Activated CD4-positive, CD25-positive, alpha-beta regulatory T cell treated with anti-CD3 and anti-CD28 coated beads, Interleukin-2, amount 50 U/mL, for 24 hours (primary cell): ENCODE measurements at regions not wholly inside any gene's neighbourhood (a gene's known extent, or its start where the extent isn't known, plus 50 kb on each side); places are given as distances from the start of the nearest gene placed in this dataset.
"Not testable (repeated sequence)": the region's sequence is repeated elsewhere in the genome, so short reads cannot be mapped to it uniquely, and the experiment has no call there.

Source experiments
- ATAC-seq, 2 donors: fragments of 150-1000 bp; cut with Tn5 transposase; one replicate each; pipeline ENCODE4 v1.10.0; 2021; ENCODE audit warnings: mild to moderate bottlenecking in 1 of 2, moderate library complexity in 1 of 2

DNA sequence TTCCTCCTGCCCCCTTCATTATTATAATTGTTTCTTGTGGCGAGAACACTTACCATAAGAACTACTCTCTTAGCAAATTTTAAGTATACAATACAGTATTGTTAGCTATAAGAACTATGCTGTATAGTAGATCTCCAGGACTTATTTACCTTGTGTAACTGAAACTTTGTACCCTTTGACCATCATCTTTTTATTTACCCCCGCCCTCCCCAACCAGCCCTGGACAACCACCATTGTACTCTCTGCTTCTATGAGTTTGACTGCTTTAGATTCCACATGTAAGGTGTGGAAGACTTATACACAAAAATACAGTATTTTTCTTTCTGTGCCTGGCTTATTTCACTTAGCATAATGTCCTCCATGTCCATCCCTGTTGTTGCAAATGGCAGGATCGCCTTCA lies 161.1 kb downstream of the PHF8 start:
- ATAC-seq: no peak

DNA sequence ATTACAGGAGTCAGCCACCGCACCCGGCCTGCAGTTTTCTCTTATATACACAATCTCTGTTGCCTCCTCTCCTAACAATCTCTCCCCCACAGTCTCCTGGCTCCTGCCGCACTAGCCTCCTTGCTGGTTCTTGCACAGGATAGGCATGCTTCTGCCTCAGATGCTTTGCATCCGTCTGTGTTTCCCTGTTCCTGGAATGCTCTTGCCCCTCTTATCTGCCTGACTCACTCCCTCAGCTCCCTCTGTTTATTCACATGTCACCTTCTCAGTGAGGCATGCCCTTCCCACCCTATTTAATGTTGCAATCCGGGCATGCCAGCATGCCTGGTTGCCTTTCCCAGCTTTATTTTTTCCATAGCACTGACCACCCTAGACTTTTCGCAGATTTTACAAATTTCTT lies 161.9 kb downstream of the PHF8 start:
- ATAC-seq: no peak

DNA sequence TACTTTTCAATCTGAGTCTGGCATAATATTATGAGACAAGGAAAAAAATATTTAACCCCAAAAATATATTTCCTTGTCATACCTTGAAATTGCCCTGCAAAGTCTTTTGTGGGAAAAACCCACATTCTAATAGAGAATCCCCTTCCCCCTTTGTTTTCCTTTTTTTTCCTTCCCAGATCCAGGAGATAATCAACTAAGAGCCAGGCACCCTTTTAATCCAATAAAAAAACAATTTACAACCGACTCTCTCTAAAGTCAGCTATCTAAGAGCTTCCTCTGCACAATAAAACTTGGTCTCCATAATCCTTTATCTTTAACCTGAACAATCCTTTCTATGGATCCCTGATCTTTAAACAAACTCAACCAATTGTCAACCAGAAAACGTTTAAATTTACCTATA lies 163.5 kb downstream of the PHF8 start:
- ATAC-seq: not testable (repeated sequence)

DNA sequence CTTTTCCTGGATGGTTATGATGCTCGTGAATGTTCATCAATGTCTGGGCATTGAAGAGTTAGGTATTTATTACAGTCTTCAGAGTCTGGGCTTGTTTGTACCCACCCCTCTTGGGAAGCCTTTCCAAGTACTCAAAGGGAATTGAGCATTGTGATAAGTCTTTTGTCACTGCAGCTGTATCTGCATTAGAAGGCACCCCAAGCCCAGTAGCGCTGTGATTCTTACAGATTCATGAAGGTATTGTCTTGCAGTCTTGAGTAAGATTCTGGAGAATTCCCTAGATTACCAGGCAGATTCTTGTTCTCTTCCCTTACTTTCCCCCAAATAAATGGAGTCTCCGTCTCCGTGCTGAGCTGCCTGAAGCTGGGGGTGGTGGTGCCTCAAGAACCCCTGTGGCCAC lies 173.4 kb upstream of the HUWE1 start:
- ATAC-seq: no peak

DNA sequence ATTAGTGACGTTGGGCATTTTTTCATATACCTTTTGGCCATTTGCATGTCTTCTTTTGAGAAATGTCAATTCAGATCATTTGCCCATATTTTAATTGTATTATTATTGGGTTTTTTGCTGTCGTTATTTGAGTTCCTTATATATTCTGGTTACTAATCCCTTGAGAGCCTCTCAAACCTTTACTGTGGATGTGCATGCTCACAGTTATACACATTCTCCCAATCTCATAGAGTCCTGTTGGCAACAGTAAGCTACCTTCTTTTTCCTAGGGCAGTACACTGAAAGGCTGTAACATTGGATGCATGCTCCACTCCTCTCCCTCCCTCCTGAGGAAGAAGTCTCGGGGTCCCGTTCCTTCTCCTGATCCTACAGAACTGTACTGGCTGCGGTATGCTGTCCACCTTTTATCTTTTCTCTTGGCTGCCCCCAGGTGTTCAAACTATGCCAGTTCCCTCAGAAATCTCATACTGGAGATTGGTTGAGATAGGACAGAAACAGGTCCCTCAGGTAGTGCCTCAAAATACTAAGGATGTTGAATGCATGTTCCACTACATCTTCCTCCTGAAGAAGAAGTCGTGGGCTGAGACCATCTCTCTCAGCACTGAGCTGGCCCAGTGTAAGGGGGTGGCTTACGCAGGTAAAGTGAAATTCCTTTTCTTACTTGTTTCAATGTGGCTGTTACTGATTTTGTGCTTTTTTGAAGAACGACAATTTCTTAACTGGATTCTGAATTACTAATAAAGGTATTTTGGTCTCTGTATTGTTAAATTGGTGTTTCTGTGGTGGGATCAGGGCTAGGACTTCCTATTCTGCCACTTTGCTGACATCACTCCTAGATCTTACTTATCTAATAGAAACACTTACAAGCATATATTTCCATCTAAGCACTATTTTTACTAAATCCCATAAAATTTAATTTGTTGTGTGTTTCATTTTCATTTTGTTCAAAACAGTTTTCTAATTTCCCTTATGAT lies 145.4 kb upstream of the HUWE1 start:
- peak; percentile 74 to 78 for ATAC-seq

DNA sequence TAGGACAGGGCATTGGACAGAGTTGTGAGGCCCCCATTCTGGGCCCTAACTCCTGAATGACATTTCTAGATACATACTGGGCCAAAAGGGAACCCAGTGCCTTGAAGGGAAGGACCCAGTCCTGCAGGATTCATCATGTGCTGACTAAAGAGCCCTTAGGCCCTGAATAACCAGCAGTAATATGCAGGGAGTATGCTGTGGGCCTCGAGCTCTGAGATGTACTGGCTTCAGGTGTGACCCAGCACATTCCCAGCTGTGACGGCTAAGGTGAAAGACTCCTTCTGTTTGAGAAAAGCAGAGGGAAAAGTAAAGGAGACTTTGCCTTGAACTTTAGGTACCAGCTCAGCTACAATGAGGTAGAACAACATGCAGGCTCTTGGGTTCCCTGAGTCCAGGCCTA lies 138.2 kb upstream of the HUWE1 start:
- ATAC-seq: no peak

DNA sequence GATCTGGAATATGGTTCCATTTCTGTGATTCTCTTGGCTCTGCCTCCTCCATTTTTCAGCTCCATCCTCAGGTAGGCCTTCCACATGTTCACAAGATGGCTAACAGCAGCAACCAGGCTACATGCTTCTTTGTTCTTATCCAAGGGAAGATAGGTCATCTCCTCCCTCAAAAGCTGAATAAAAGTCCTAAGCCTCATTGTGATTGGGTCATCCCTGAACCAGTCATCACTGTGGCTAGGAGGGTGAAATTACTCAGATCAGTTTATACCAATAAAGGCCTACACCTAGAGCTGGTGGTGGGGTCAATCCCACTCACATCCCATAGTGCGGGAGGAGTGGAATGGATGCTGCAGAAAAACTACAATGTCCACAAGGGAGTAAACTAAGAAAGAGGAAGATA lies 131.6 kb upstream of the HUWE1 start:
- not testable (repeated sequence) for ATAC-seq

DNA sequence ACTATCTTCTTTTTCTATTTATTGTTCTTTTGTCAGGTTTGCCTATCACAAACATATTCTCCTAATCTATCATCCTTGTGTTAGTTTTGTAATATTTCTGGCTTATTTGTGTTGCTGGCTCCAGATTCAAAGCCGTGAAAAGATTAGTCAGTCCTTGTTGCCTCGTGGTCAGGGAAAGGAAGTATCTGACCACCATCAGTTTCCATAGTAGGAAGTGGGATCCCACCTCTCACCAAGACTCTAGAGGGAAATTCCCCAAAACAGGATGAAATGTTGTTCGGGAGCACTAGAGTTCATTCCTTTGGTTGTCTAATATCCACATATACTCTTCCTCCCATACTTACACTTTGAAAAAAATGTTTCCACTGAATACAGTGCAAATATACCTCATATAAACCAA lies 131.0 kb upstream of the HUWE1 start:
- ATAC-seq: no peak

DNA sequence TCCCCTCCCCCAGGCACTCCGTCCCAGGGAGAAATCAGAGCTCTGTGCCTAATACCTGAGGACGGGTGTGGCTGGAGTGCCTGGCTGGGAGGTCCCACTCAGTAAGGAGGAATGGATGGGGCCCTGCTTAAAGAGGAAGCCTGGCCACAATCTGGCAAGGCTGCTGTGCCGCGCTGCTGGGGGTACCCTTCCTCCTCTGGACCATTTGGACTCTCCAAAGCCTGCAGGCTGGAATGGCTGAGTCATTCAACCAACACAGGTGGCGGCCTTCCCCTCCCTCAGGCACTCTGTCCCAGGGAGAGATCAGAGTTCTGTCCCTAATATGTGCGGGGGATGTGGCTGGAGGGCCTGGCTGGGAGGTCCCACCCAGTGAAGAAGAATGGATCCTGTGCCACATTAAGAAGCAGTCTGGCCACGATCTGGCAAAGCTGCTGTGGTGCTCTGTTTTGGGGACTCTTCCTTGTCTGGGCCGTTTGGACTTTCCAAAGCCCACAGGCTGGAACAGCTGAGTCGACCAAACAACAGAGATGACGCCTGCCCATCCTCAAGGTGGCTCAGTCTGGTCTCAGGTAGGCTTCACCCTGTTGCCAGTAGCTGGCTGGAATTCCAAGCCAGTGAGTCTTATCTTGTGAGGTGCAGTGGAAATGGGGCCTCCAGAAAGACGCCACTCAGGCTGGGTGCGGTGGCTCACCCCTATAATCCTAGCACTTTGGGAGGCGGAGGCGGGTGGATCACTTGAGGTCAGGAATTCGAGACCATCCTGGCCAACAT lies 127.3 kb upstream of the HUWE1 start:
- no peak for ATAC-seq

DNA sequence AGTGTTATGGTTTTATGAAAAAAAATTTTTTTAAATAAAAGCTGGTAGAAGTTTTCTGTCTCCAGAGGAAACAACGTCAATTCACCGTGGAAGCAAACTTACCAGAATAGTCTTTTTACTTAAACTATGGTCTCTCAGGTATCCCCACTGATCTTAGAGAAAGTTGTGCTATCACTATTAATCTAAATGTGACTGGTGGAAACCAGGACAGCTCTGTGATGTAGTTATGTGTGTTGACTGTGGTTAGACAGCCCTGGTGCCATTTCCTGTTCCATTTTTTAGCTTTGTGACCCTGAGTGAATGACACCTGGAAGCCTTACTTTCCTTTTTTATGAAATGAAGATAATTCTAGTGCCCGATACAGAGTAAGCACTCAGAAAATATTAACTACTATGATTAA lies 111.8 kb upstream of the HUWE1 start:
- ATAC-seq: no peak

DNA sequence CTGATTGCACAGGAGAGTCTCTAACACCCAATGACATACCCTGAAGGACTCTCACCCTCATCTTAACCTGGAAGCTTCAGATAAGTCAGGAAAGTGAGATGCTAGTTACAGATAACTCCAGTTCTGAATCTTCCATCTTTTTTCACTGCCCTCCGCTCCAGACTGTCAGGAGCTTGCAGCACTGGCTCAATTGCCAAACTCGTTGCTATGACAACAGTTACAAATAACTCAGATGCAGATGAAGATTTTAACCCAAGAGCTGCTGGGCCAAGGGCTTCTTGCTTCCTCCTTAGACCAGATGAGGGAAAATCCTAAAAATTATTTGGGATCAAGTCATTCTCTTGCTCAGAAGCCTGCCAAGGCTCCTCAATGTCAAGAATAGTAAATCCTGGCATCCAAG lies 109.1 kb upstream of the HUWE1 start:
- no peak for ATAC-seq

DNA sequence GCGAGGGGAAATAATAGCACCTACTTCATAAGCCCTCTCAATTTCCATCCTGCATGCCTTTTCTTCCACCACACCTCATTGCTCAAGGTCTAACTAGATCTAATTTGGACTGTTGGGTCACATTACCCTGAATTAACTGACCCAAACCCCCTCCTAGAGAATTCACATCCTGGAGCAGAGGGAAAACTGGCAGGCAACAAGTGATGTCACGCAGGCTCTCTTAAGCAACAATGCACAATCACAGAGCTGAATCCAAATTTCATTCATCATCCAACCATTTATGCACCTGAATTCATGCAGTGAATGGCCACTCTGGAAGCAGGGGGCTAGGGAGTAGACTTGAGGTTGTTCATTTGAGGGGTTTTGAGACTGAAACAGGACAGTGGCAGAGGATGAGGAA lies 107.7 kb upstream of the HUWE1 start:
- no peak for ATAC-seq

DNA sequence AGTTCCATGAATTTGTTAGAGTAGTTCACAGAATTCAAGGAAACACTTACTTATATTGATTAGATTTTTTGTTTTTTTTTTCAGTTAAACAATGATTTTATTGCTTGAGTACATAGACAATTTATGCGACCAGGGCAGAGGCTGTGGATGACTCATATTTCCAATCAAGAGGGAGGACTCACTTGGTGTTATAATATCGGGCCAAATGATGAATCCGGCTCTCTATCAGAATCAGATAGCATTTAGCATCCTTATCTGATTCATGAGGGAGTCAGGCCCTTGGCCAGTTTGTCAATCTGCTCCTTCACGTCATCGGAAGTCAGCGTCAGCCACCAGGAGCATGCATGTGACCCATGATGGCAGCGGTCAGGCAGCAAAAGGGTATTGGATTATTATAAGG lies 82.3 kb upstream of the HUWE1 start:
- peak in 1 of 2 donors; percentile 62 for ATAC-seq

DNA sequence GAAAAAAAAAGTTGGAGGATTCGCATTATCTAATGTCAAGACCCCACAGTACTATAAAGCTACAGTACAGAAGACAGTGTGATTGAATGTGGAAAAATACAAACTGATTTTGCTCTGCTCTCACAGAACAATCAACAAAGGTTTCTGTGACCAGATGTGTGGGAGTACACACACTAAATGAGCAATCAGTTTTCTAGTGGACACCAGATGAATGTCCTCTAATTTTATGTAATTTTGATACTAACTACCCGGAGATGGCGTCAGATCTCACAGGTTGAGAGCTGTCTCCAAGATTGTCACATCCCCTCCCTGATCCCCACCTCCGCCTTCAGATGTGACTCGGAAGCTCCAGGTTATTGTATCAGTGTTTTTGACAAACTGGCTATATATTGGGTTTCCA lies 81.9 kb upstream of the HUWE1 start:
- ATAC-seq: peak; percentile 13 to 49

DNA sequence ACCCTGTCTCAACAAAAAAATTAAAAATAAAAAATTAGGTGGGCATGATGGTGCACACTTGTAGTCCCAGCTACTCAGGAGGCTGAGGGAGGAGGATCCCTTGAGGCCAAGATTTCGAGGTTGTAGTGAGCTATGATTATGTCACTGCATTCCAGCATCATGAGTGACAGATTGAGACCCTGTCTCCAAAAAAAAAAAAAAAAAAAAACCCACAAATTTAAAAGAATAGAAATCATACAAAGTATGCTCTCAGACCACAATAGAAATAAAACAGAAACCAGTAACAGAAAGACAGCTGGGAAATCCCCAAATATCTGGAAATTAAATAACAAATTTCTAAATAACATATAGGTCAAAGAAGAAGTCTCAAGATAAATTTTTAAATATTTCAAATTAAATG lies 81.0 kb upstream of the HUWE1 start:
- ATAC-seq: peak; percentile 44 to 45

DNA sequence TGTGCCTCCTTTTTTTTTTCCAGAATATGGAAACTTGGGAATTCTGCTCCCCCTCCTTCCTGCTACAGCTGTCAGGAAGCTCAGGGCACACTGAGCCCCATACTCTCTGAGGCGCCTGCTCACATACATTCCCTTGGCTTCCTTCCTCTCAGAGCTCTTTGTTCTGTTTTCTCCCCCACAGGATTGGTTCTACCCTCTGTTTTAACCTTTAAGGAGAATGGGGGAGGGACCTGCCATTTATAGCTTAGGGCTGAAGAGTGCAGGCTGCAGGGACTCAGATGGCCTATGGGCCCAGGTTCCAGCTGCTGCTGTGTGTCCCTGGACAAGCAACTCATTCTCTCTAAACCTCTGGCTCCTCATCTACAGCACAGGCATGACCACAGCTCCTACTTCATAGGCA lies 70.7 kb upstream of the HUWE1 start:
- ATAC-seq: not testable (repeated sequence)

DNA sequence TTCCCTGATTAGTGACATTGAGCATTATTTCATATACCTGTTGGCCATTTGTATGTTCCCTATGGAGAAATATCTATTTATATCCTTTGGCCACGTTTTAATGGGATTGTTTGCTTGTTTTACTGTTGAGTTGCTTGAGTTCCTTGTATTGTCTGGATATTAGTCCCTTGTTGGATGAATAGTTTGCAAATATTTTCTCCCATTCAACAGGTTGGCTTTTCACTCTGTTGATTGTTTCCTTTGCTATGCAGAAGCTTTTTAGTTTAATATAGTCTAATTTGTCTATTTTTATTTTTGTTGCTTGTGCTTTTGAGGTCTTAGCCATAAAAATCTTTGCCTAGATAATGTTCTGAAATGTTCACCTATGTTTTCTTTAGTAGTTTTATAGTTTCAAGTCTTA lies 60.2 kb upstream of the HUWE1 start:
- no peak for ATAC-seq

DNA sequence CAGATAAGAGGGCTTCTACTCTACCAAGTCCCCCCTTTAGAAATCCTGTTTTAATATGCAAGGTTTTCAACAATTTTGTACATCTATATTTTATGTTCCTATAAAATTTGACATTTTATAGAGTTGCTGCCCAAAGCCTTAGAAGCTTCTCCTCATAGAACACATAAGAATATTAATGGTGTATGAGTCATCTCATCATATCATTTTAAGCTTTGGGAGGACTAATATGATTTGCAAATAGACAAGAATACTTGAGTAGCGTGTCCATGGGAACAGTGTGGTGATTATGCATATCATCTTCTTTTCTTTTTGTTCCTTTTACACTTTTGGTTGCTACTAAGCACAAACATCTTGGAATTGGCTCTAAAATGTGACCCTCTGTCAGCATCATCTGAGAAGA lies 56.7 kb upstream of the HUWE1 start:
- ATAC-seq: no peak

DNA sequence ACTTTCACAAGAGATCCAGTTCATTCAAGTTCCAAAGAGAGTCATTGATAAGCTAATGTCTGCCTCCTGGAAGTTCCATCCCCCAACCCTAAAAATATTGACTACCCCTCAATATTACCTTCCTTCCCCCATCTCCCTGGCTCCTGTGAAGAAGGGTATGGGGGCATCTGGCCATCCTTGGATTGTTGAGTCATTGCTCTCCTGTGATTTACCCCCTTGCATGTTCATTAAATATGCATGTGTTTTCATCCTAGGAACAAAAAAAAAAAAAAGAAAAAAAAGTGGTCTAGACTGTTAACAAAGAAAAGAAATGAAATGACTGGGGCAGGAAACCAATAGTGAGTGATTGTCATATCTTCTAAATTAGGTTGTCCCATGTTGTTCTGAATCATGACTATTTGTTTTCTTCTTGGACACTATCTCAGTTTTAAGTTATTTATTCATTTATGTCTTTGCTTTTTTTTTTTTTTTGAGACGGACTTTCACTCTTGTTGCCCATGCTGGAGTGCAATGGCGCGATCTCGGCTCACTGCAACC lies 51.9 kb upstream of the HUWE1 start:
- ATAC-seq: peak; percentile 38 to 79
